DOHH2 (cell line): ENCODE measurements at regions not wholly inside any gene's neighbourhood (a gene's known extent, or its start where the extent isn't known, plus 50 kb on each side); places are given as distances from the start of the nearest gene placed in this dataset.

Source experiments
- H3F3A ChIP-seq: fragments of 200-600 bp; sonication (generic), shearing (Covaris generic); 2 replicates; pipeline ENCODE4 v1.6.0; 2016; ENCODE audit warnings: antibody characterized with exemption, mild to moderate bottlenecking; ENCODE audit not compliant: control insufficient read depth, insufficient read depth
- H3K27ac ChIP-seq: fragments of 200-600 bp; sonication (generic); 2 replicates; pipeline ENCODE4 v1.5.1; 2014; ENCODE audit warnings: low read depth, mild to moderate bottlenecking, low read length, moderate library complexity
- H3K27me3 ChIP-seq: fragments of 200-600 bp; sonication (generic); 2 replicates; pipeline ENCODE4 v1.6.1; 2014; ENCODE audit warnings: mild to moderate bottlenecking, low read length, mixed read lengths; ENCODE audit not compliant: control insufficient read depth
- H3K36me3 ChIP-seq: fragments of 200-600 bp; sonication (generic); 2 replicates; pipeline ENCODE4 v1.6.1; 2014; ENCODE audit warnings: mild to moderate bottlenecking, low read length, moderate library complexity, mixed read lengths; ENCODE audit not compliant: control insufficient read depth
- H3K4me1 ChIP-seq: fragments of 200-600 bp; sonication (generic); 2 replicates; pipeline ENCODE4 v1.6.1; 2014; ENCODE audit warnings: mild to moderate bottlenecking, low read length, mixed read lengths; ENCODE audit not compliant: control insufficient read depth
- H3K4me2 ChIP-seq: fragments of 200-600 bp; sonication (generic); 2 replicates; pipeline ENCODE4 v1.6.0; 2014; ENCODE audit warnings: mild to moderate bottlenecking, low read length, moderate library complexity
- H3K4me3 ChIP-seq: fragments of 200-600 bp; sonication (generic); 2 replicates; pipeline ENCODE4 v1.5.1; 2014; ENCODE audit warnings: mild to moderate bottlenecking, low read length, mixed read lengths
- H3K79me2 ChIP-seq: fragments of 200-600 bp; sonication (generic); 2 replicates; pipeline ENCODE4 v1.6.1; 2014; ENCODE audit warnings: mild to moderate bottlenecking, low read length, mixed read lengths; ENCODE audit not compliant: control insufficient read depth
- H3K9me2 ChIP-seq: fragments of 200-600 bp; sonication (generic); replicated peaks from 2 replicates; pipeline ENCODE4 v1.6.1; 2014; ENCODE audit warnings: mild to moderate bottlenecking, low read length, mixed read lengths; ENCODE audit not compliant: control insufficient read depth
- H3K9me3 ChIP-seq: fragments of 200-600 bp; sonication (generic); 2 replicates; pipeline ENCODE4 v1.6.1; 2014; ENCODE audit warnings: antibody characterized with exemption, low read length, mixed read lengths; ENCODE audit not compliant: control insufficient read depth, insufficient read depth
- H4K20me1 ChIP-seq: fragments of 200-600 bp; sonication (generic); 2 replicates; pipeline ENCODE4 v1.6.0; 2014; ENCODE audit warnings: low read depth, mild to moderate bottlenecking, antibody characterized with exemption, low read length, moderate library complexity; ENCODE audit not compliant: control insufficient read depth, insufficient read depth
- EZH2phosphoT487 ChIP-seq: fragments of 200-600 bp; sonication (generic); IDR thresholded peaks from 2 replicates; pipeline ENCODE4 v1.6.1; 2017; ENCODE audit warnings: borderline replicate concordance, mild to moderate bottlenecking, antibody characterized with exemption, low read length, moderate library complexity, mixed read lengths
- TF ChIP-seq, protein P1 (sequence below): fragments of 200-600 bp; sonication (generic); IDR thresholded peaks from one replicate; pipeline ENCODE4 v1.5.1; 2014; ENCODE audit warnings: antibody characterized with exemption, mild to moderate bottlenecking, low read depth, low read length; ENCODE audit not compliant: poor library complexity, severe bottlenecking

DNA sequence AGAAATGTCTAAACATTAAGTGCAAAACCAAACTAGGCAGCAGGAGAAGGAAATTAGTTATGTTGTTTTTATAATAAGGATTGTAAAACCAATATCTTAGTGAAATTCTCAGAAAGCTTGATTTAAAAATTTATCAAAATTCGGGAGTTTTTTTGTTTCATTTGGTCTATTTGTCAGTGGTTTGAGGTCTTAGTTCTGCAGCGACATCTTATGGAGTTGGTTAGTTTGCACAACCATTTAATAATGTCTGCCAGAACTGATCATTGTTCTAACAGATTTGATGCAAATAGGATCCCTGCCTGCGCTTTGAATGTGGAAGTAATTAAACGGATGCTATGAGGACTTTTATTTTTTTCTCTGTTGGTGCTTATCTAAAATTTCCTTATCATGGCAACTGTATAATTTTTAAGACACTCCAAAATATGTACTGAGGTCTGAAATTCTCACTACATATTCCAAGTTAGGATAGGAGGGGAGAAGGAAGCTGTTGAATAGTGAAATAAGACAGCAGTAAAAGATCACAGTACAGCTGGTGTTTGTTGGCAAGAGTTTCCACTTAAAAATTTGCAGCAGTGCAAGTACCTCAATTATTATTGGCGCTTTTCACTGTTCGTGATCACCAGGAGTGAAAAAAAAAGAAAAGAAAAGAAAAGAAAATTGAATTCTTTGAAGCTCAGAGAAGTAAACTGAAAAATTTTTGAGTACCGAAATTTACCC is 2521.4 kb downstream of the ARAP2 start:
- H3K4me2 ChIP-seq: no peak overlapping the region

DNA sequence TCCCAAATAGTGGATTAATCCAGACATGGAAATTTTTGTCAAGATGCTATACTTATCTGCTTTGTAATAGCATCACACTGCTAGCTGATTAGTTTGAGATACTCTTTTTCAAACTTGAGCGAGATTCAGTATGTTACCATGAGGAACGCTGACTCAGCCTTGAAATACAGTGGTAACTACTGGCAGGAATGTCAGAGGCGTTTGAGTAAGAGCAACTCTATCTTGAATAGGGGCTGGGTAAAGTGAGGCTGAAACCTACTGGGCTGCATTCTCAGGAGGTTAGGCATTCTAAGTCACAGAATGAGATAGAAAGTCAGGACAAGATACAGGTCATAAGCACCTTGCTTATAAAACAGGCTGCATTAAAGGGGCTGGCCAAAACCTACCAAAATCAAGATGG is 2519.6 kb downstream of the ARAP2 start:
- Histone ChIP-seq H3K4me1 (no peaks in the 10 kb centered on the region), H3K36me3 (no peaks in the 10 kb centered on the region), H3K27ac (no peak overlapping the region), H3K4me2 (no peak overlapping the region), H3K9me2 (no peaks in the 10 kb centered on the region), H3K9me3 (no peaks in the 10 kb centered on the region), H3K4me3 (no peak overlapping the region), H3F3A (no peaks in the 10 kb centered on the region), H4K20me1 (no peaks in the 10 kb centered on the region), H3K79me2 (no peaks in the 10 kb centered on the region), H3K27me3 (no peaks in the 10 kb centered on the region)
- TF ChIP-seq EZH2phosphoT487: no peak
- TF ChIP-seq, protein P1, sequence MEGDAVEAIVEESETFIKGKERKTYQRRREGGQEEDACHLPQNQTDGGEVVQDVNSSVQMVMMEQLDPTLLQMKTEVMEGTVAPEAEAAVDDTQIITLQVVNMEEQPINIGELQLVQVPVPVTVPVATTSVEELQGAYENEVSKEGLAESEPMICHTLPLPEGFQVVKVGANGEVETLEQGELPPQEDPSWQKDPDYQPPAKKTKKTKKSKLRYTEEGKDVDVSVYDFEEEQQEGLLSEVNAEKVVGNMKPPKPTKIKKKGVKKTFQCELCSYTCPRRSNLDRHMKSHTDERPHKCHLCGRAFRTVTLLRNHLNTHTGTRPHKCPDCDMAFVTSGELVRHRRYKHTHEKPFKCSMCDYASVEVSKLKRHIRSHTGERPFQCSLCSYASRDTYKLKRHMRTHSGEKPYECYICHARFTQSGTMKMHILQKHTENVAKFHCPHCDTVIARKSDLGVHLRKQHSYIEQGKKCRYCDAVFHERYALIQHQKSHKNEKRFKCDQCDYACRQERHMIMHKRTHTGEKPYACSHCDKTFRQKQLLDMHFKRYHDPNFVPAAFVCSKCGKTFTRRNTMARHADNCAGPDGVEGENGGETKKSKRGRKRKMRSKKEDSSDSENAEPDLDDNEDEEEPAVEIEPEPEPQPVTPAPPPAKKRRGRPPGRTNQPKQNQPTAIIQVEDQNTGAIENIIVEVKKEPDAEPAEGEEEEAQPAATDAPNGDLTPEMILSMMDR: no peak

More for the DNA sequence above, 2521.4 kb downstream of the ARAP2 start:
- H4K20me1 ChIP-seq: no peaks in the 10 kb centered on the region
- H3K79me2 ChIP-seq: no peaks in the 10 kb centered on the region
- H3K27me3 ChIP-seq: no peaks in the 10 kb centered on the region
- no peaks in the 10 kb centered on the region for H3K9me3 ChIP-seq
- H3K27ac ChIP-seq: no peak overlapping the region
- no peaks in the 10 kb centered on the region for H3K36me3 ChIP-seq
- TF ChIP-seq, protein P1: no peak
- TF ChIP-seq EZH2phosphoT487: no peak
- H3K4me3 ChIP-seq: no peak overlapping the region
- H3F3A ChIP-seq: no peaks in the 10 kb centered on the region
- H3K4me1 ChIP-seq: no peaks in the 10 kb centered on the region
- no peaks in the 10 kb centered on the region for H3K9me2 ChIP-seq

DNA sequence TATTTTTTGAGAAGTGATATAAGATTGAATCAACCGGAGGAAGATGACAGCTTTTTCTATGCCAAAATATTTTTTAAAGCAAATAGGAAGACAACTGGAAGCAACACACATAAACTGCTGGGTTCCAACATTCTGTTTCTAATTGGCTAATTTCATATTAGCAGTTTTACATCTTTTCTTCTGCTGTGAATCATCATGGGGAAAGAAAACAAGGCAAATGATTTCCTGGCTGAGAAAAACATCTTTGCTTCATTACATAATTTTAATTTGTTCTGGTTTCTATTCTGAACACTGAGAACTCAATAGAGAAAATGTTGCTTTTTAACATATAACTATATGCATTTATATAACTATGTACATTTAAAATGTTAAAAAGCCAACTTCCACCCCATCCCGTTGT is 2518.5 kb downstream of the ARAP2 start:
- Histone ChIP-seq H3K4me2 (no peak overlapping the region), H3K4me1 (no peaks in the 10 kb centered on the region), H3K9me2 (no peaks in the 10 kb centered on the region), H3K27me3 (no peaks in the 10 kb centered on the region), H3K27ac (no peak overlapping the region), H4K20me1 (no peaks in the 10 kb centered on the region), H3K36me3 (no peaks in the 10 kb centered on the region), H3K79me2 (no peaks in the 10 kb centered on the region), H3F3A (no peaks in the 10 kb centered on the region), H3K9me3 (no peaks in the 10 kb centered on the region), H3K4me3 (no peak overlapping the region)
- TF ChIP-seq, protein P1: no peak
- no peak for TF ChIP-seq EZH2phosphoT487
